OCI-LY7 (cell line): ENCODE measurements at regions not wholly inside any gene's neighbourhood (a gene's known extent, or its start where the extent isn't known, plus 50 kb on each side); places are given as distances from the start of the nearest gene placed in this dataset.

ENCODE experiments used
- CTCF ChIP-seq: fragments of 200-600 bp; sonication (generic); conservative IDR thresholded peaks from 2 replicates; pipeline ENCODE4 v1.5.1; 2014; ENCODE audit warnings: mild to moderate bottlenecking, antibody characterized with exemption, low read length, moderate library complexity, mixed read lengths
- EZH2phosphoT487 ChIP-seq: fragments of 200-600 bp; sonication (generic); IDR thresholded peaks from 2 replicates; pipeline ENCODE4 v1.6.1; 2018; ENCODE audit warnings: low read depth, borderline replicate concordance, mild to moderate bottlenecking, mixed run types, antibody characterized with exemption, low read length, moderate library complexity, mixed read lengths

- TF ChIP-seq CTCF (no peak), EZH2phosphoT487 (no peak)
Observed at GRCh38 chr5:53792338-53792737, 231.9 kb downstream of the NDUFS4 start.
